PC-9 (cell line): ENCODE measurements at regions not wholly inside any gene's neighbourhood (a gene's known extent, or its start where the extent isn't known, plus 50 kb on each side); places are given as distances from the start of the nearest gene placed in this dataset.

Experiments used
- EZH2 ChIP-seq: fragments of 200-600 bp; sonication (generic); IDR thresholded peaks from 2 replicates; pipeline ENCODE4 v1.8.0; 2017; ENCODE audit warnings: antibody characterized with exemption, low read depth
- TF ChIP-seq, protein P1 (sequence below): fragments of 200-600 bp; sonication (generic); conservative IDR thresholded peaks from 2 replicates; pipeline ENCODE4 v1.6.1; 2017; ENCODE audit warnings: mixed run types, antibody characterized with exemption, mild to moderate bottlenecking, moderate library complexity

- TF ChIP-seq, protein P1, sequence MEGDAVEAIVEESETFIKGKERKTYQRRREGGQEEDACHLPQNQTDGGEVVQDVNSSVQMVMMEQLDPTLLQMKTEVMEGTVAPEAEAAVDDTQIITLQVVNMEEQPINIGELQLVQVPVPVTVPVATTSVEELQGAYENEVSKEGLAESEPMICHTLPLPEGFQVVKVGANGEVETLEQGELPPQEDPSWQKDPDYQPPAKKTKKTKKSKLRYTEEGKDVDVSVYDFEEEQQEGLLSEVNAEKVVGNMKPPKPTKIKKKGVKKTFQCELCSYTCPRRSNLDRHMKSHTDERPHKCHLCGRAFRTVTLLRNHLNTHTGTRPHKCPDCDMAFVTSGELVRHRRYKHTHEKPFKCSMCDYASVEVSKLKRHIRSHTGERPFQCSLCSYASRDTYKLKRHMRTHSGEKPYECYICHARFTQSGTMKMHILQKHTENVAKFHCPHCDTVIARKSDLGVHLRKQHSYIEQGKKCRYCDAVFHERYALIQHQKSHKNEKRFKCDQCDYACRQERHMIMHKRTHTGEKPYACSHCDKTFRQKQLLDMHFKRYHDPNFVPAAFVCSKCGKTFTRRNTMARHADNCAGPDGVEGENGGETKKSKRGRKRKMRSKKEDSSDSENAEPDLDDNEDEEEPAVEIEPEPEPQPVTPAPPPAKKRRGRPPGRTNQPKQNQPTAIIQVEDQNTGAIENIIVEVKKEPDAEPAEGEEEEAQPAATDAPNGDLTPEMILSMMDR = no peak
- TF ChIP-seq EZH2 = no peak
Measured at GRCh38 chr4:119746951-119747350, 118.3 kb upstream of the PDE5A start.
